Muscle layer of colon (tissue), 2 donors: ENCODE measurements at regions not wholly inside any gene's neighbourhood (a gene's known extent, or its start where the extent isn't known, plus 50 kb on each side); places are given as distances from the start of the nearest gene placed in this dataset.

Experiments
- H3K27ac ChIP-seq: one replicate; pipeline ENCODE4 v1.7.0; 2013; ENCODE audit warnings: low read depth, mild to moderate bottlenecking, low read length, moderate library complexity
- H3K27me3 ChIP-seq, 2 donors: one replicate each; pipeline ENCODE4 v1.7.0; 2013; ENCODE audit warnings: low read length in 2 of 2, mild to moderate bottlenecking in 2 of 2; ENCODE audit not compliant: insufficient read depth in 2 of 2, control insufficient read depth in 1 of 2
- H3K36me3 ChIP-seq: one replicate; pipeline ENCODE4 v1.7.0; 2013; ENCODE audit warnings: mild to moderate bottlenecking, low read length; ENCODE audit not compliant: insufficient read depth
- H3K4me1 ChIP-seq: one replicate; pipeline ENCODE4 v1.7.0; 2013; ENCODE audit warnings: mild to moderate bottlenecking, low read length; ENCODE audit not compliant: insufficient read depth
- H3K4me3 ChIP-seq, 2 donors: one replicate each; pipeline ENCODE4 v1.7.0; 2013; ENCODE audit warnings: low read length in 2 of 2, low read depth in 1 of 2, mild to moderate bottlenecking in 1 of 2, moderate library complexity in 1 of 2
- H3K9ac ChIP-seq: one replicate; pipeline ENCODE4 v1.7.0; 2013; ENCODE audit warnings: low read length
- H3K9me3 ChIP-seq: one replicate; pipeline ENCODE4 v1.7.0; 2013; ENCODE audit warnings: mild to moderate bottlenecking, low read length
- donor health status: abdominal sarcoma.
- donor health status: Adenocarcinoma of cecum.

DNA sequence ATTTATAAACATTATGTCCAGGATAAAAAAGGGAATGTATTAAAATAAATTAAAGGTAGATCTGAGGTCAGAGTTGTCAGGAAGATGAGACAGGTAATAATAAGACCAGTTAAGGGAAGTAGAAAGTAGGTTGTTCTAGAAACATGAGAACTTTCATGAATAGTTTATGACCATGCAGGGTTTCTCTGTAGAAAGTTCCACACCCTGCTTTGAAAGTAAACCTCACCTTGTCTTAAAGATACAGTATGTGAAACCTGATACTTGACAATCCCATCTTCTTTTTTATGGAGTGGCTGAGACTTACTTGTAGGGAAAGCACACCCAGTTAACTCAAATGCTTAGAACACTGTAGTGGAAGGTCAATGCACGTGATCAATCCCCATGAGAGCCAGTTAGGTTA lies 260.6 kb upstream of the ZNF462 start:
- Histone ChIP-seq H3K27me3 (no peaks in the 10 kb centered on the region), H3K36me3 (no peaks in the 10 kb centered on the region), H3K27ac (no peak overlapping the region), H3K4me3 (no peak overlapping the region), H3K9me3 (no peaks in the 10 kb centered on the region), H3K4me1 (no peaks in the 10 kb centered on the region), H3K9ac (no peak overlapping the region)

DNA sequence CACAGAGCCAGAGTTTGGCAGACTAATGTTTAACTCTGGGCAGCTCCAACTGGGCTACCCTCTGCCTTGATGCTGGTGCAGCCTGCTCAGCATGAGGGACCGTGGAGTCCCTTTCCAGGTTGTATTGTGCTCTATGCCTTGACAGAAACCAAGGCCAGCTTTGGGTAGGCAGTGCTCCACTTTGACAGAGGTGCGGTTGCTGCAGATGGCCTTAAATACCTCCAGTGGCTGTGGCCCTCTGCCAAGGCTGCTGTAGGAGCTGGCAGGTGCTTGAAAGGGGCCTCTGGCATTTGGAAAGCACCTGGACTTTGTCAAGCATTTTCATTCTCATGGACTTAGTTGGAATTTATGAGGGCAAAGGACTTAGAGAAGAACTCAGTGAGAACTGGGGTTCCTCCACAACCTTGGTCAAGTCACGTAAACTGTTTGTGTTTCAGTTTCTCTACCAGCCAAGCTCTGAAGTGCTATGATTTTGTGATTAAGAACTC lies 249.7 kb upstream of the ZNF462 start:
- H3K4me3 ChIP-seq: peak overlapping the region in 1 of 2 donors; percentile 13
- no peak overlapping the region for H3K27ac ChIP-seq
- H3K36me3 ChIP-seq: no peaks in the 10 kb centered on the region
- peaks cover 30% of the 10 kb centered on the region for H3K4me1 ChIP-seq
- H3K9ac ChIP-seq: no peak overlapping the region
- no peaks in the 10 kb centered on the region for H3K9me3 ChIP-seq
- H3K27me3 ChIP-seq: no peaks in the 10 kb centered on the region

DNA sequence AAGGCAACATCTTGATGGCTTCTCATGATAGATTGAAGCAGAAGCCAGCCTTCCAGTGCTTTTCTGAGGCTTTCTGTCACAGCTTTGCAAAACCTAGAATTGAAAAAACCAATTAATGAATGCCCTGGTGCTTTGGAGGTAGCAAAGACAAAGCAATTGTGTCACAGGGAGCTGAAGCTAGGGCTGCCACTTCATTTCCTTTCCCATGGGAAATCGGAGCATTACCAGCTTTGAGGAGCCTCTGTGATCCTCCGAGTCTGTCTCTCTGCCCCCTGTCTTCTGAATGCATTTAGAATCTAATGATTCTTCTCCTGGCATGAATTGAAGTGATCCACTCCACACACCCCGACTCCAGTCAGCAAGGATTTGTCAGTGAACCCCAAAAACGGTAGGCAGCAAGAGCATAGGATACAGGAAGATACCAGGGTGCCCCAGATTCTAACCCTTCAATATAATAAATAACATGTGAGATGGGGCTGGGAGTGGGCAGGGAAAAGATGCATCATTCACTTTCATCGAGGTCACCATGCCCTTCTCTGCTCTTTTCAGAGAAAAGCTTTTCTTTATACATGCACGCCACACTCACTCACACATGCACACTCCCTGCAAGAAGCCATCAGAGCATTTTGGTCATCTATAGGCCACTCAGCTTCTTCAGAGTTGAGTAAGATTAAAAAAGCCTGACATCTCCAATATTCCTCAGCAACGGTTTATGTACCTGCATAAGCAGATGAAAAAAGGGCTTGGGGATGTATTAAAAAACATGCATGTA lies 247.7 kb upstream of the ZNF462 start:
- no peak overlapping the region for H3K27ac ChIP-seq
- no peaks in the 10 kb centered on the region for H3K9me3 ChIP-seq
- no peak overlapping the region for H3K4me3 ChIP-seq
- H3K4me1 ChIP-seq: peaks cover 30% of the 10 kb centered on the region
- no peak overlapping the region for H3K9ac ChIP-seq
- H3K36me3 ChIP-seq: no peaks in the 10 kb centered on the region
- H3K27me3 ChIP-seq: no peaks in the 10 kb centered on the region

DNA sequence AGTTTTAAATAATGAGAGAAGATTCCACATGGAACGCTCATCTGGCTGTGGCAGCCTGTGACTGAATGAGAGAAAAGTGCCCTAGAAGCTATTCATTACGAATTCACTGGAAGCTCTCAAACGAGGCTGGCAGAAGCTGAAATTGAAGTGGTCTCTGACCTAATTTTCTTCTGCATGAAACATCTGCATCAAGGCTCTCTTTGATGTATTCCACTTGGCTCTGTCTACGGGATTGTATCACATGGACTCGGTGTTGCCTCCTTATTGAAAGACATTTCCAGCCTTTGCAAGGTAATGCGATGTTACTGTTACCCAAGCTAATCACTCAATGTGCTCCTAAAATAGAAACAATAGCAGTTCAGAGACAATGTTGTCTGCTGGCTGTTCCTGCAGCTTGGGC lies 246.9 kb upstream of the ZNF462 start:
- H3K9ac ChIP-seq: no peak overlapping the region
- H3K36me3 ChIP-seq: no peaks in the 10 kb centered on the region
- no peaks in the 10 kb centered on the region for H3K27me3 ChIP-seq
- H3K4me3 ChIP-seq: no peak overlapping the region
- peaks cover 30% of the 10 kb centered on the region for H3K4me1 ChIP-seq
- no peaks in the 10 kb centered on the region for H3K9me3 ChIP-seq
- no peak overlapping the region for H3K27ac ChIP-seq

DNA sequence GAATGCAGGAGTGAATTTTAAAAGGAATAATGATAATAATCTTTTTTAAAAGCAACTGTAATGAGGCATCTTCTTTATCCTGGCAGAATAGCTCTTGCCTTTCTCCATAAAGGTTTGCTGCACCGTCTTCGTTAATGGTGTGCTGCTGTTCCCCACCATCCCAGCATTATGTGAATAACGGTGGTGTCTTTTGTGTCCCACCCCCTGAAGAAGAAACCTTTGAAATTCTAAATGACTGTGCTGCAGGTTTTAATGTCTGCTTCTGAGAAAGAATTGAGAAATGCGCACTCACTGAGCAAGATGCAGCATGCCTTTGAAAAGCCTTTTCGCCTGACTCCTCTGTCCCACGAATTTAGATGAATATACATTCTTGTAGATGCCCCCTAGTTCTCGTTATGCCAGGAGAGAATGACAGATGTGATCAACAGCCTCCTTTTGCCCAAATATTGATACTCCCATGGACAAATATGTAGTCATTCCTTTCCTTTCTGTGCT lies 246.1 kb upstream of the ZNF462 start:
- H3K4me3 ChIP-seq: no peak overlapping the region

DNA sequence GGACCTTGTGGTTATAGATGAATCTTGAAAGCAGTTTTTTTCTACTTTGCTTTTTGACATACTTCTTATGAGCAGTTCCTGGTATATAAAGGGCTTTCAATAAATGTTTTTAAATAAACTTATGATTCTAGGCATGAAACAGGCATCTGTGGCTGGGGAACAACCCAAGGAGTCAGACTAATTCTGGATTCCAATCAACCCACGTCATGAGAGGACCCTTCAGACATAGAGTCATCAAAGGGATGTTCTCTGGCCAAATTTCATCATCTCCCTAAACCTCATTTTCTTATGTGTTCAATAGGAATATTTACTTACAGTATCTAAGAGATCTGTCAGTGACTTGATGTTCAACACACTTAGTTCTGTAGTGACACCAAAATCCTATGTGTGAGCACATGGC lies 243.8 kb upstream of the ZNF462 start:
- Histone ChIP-seq H3K4me1 (peaks cover 9% of the 10 kb centered on the region), H3K4me3 (no peak overlapping the region), H3K9me3 (no peaks in the 10 kb centered on the region), H3K36me3 (no peaks in the 10 kb centered on the region), H3K27ac (no peak overlapping the region), H3K27me3 (no peaks in the 10 kb centered on the region), H3K9ac (no peak overlapping the region)

More for the DNA sequence above, 246.1 kb upstream of the ZNF462 start:
- peaks cover 30% of the 10 kb centered on the region for H3K4me1 ChIP-seq
- no peaks in the 10 kb centered on the region for H3K36me3 ChIP-seq
- no peak overlapping the region for H3K27ac ChIP-seq
- H3K27me3 ChIP-seq: no peaks in the 10 kb centered on the region
- H3K9ac ChIP-seq: no peak overlapping the region
- H3K9me3 ChIP-seq: no peaks in the 10 kb centered on the region

DNA sequence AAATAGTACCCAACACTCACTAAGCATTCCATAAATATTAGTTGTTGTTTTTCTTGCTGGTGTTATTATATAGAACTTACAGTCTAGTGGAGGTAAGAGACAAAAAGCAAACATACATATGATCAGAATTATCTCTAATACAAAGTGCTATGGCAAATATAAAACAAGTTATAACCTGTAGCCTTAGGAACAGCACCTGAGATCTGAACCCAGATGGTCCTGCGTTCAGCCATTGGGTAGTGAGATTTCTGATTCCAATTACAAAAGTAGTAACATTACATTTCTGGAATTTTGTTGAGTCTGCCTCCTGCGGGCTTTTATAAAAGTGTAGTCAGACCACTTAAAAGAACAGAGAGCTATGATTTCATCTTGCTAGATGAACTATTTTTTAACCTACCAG lies 242.9 kb upstream of the ZNF462 start:
- no peak overlapping the region for H3K4me3 ChIP-seq
- H3K27ac ChIP-seq: no peak overlapping the region

DNA sequence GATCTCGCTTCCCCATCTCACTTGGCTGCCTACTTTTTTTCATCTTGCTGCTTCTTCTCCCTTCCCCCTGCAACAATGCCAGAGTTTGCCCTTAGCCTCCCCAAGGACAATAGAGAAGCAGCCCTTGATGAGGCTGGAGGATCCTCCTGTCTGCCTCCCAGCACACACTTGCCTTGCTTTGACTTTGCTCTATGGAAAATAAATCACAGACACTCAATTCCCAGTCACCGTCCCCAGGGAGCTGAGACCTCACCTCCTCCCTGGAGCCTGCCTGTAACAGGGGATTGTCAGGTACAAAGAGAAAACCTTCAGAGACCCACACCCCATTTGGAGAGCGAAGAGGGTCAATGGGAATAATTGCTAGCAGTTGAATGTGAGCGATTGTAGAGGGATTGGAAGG lies 242.1 kb upstream of the ZNF462 start:
- Histone ChIP-seq H3K4me3 (no peak overlapping the region), H3K27ac (no peak overlapping the region), H3K9ac (no peak overlapping the region), H3K36me3 (no peaks in the 10 kb centered on the region), H3K27me3 (no peaks in the 10 kb centered on the region), H3K9me3 (no peaks in the 10 kb centered on the region), H3K4me1 (peaks cover 6% of the 10 kb centered on the region)

More for the DNA sequence above, 242.9 kb upstream of the ZNF462 start:
- H3K9me3 ChIP-seq: no peaks in the 10 kb centered on the region
- peaks cover 6% of the 10 kb centered on the region for H3K4me1 ChIP-seq
- H3K27me3 ChIP-seq: no peaks in the 10 kb centered on the region
- no peaks in the 10 kb centered on the region for H3K36me3 ChIP-seq
- H3K9ac ChIP-seq: no peak overlapping the region

DNA sequence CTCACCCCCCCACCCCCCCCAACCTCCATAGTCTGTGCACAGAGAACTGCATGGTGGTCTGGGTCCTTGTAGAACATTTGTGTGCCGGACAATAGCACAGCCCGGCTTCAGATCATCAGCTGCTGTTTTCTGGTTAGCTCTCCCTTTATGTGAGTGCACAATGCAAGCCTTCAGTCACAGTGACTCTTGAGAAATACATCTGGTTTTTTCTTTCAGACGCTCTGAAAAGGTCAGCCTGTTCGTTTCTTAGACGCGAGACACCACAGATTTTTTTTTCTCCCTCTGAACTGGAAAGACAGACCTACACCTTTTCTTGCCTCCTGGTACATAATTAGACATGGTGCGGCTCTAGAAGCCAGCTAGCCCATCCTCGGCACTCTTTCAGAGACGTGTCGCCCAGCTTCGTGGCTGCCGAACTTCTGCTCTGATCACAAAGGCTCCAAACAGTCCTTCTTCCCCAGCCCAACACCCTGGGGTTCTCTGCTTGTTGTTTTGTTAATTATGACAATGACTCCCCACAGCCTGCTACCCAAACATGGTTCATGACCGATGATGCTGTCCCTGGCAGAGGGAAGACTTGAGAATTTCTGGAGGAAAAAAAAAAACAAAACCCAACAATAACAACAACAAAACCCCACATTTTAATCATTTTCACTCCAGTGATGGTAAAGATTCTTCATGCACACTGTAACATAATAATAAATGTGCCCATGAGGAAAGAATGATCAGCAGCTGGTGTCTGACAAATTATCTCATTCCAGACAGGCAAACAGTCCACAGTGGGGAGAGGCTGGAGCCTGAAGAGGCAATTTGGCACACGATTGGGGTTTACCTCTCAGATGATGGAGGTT lies 241.4 kb upstream of the ZNF462 start:
- no peaks in the 10 kb centered on the region for H3K9me3 ChIP-seq
- no peak overlapping the region for H3K27ac ChIP-seq
- H3K27me3 ChIP-seq: no peaks in the 10 kb centered on the region
- H3K4me3 ChIP-seq: no peak overlapping the region
- H3K36me3 ChIP-seq: no peaks in the 10 kb centered on the region
- no peak overlapping the region for H3K9ac ChIP-seq
- peaks cover under 1% of the 10 kb centered on the region for H3K4me1 ChIP-seq

DNA sequence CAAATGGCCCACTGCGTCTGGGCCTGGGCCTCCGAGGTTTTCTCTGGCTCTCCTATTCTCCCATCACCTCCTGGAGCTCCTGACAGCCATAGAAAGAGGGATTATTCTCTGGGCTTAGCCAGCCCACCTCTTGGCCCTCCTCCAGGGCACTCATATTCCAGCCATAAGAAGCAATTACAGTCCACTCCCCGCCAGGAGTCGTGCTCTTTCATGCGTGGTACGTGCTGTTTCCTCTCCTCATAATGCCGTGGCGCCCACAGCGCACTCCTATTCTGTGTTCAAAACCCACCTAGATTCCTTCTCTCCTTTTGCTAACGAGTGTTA lies 240.8 kb upstream of the ZNF462 start:
- Histone ChIP-seq H3K27ac (no peak overlapping the region), H3K9ac (no peak overlapping the region)

DNA sequence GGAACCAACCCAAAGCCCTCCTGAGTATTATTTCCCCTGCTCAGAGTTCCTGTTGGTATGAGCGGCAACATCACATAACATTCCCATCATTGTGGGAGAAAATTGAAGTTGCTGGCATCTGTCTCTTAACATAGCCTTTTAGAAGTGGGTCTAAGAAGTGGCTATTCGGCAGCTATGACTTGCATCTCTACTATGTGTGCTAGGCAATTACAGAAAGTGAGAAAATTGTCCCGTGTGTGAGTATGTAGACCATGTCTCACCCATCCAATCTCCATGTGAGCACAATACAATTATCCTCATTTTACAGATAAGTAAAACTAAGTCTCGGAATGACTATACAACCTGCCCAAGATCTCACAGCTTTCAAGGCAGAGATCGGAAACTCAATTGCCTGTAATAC lies 239.4 kb upstream of the ZNF462 start:
- no peaks in the 10 kb centered on the region for H3K9me3 ChIP-seq
- no peak overlapping the region for H3K4me3 ChIP-seq
- H3K27me3 ChIP-seq: no peaks in the 10 kb centered on the region
- no peaks in the 10 kb centered on the region for H3K36me3 ChIP-seq
- peaks cover 6% of the 10 kb centered on the region for H3K4me1 ChIP-seq
- H3K9ac ChIP-seq: no peak overlapping the region
- no peak overlapping the region for H3K27ac ChIP-seq

More for the DNA sequence above, 240.8 kb upstream of the ZNF462 start:
- Histone ChIP-seq H3K4me3 (no peak overlapping the region), H3K36me3 (no peaks in the 10 kb centered on the region), H3K27me3 (no peaks in the 10 kb centered on the region), H3K4me1 (peaks cover 6% of the 10 kb centered on the region), H3K9me3 (no peaks in the 10 kb centered on the region)
